Hepatocyte (in vitro differentiated cells): ENCODE measurements at regions not wholly inside any gene's neighbourhood (a gene's known extent, or its start where the extent isn't known, plus 50 kb on each side); places are given as distances from the start of the nearest gene placed in this dataset.

Experiments
- CTCF ChIP-seq: fragments of 200-600 bp; sonication (generic); IDR thresholded peaks from 2 replicates; pipeline ENCODE4 v1.5.1; 2016; ENCODE audit warnings: antibody characterized with exemption, mild to moderate bottlenecking; ENCODE audit not compliant: poor library complexity
- EZH2 ChIP-seq: fragments of 200-600 bp; sonication (generic); IDR thresholded peaks from 2 replicates; pipeline ENCODE4 v1.6.1; 2016; ENCODE audit warnings: antibody characterized with exemption, mild to moderate bottlenecking, borderline replicate concordance

GRCh38 chr3:148600440-148600839 is 97.3 kb upstream of the AGTR1 start:
- TF ChIP-seq CTCF: no peak
- TF ChIP-seq EZH2: no peak
